HL-60 (cell line): ENCODE measurements at regions not wholly inside any gene's neighbourhood (a gene's known extent, or its start where the extent isn't known, plus 50 kb on each side); places are given as distances from the start of the nearest gene placed in this dataset.

Source experiments
- DNase-seq, 2 experiments: peaks; one replicate each; pipeline ENCODE4 v3.0.0-alpha.2; 2010 to 2020; ENCODE audit warnings: low read depth in 1 of 2, low spot score in 1 of 2
- H3K27ac ChIP-seq: fragments of 250-450 bp; sonication (Bioruptor Pico); replicated peaks from 2 replicates; pipeline ENCODE4 v1.5.1; 2020; ENCODE audit warnings: mild to moderate bottlenecking, moderate library complexity
- H3K27me3 ChIP-seq: fragments of 250-450 bp; sonication (Bioruptor Pico); 2 replicates; pipeline ENCODE4 v1.5.1; 2021; ENCODE audit warnings: mild to moderate bottlenecking, moderate library complexity; ENCODE audit not compliant: insufficient read depth, poor library complexity, severe bottlenecking
- H3K4me3 ChIP-seq: replicated peaks from 2 replicates; pipeline ENCODE4 v1.5.1; 2011; ENCODE audit warnings: mild to moderate bottlenecking, control low read depth, low read length; ENCODE audit not compliant: insufficient read depth
- GABPA ChIP-seq: IDR thresholded peaks from 2 replicates; pipeline ENCODE4 v1.6.1; 2012; ENCODE audit warnings: low read depth
- POLR2AphosphoS5 ChIP-seq: IDR thresholded peaks from 2 replicates; pipeline ENCODE4 v1.6.1; 2012; ENCODE audit warnings: low read depth
- SPI1 ChIP-seq: IDR thresholded peaks from 2 replicates; pipeline ENCODE4 v1.6.1; 2012; ENCODE audit warnings: low read depth, mild to moderate bottlenecking, borderline replicate concordance
- TF ChIP-seq, protein P1 (sequence below): IDR thresholded peaks from 2 replicates; pipeline ENCODE4 v1.6.1; 2012; ENCODE audit warnings: low read depth; ENCODE audit not compliant: insufficient replicate concordance
- TF ChIP-seq, protein P2 (sequence below): IDR thresholded peaks from one replicate; pipeline ENCODE4 v1.5.1; 2011; ENCODE audit warnings: low read length, control low read depth, inconsistent platforms; ENCODE audit not compliant: insufficient read depth

DNA sequence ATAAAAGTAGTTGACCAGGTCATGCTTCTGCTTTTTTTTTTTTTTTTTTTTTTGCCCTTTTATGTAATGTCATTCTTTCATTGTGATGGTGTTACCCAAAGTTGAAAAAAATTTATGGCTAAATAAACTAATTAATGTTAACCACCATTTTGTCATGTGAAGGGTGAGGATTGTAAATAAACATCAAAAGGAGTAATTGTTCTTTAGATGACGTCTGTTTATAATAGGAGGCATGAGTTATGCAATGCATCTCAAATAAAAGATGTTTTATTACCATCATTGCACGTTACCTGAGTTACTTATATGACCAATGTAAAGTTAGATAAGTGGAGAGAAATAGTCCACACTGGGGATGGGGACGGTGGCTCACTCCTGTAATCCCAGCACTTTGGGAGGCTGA is 349.9 kb upstream of the PDE3A start:
- TF ChIP-seq, protein P1, sequence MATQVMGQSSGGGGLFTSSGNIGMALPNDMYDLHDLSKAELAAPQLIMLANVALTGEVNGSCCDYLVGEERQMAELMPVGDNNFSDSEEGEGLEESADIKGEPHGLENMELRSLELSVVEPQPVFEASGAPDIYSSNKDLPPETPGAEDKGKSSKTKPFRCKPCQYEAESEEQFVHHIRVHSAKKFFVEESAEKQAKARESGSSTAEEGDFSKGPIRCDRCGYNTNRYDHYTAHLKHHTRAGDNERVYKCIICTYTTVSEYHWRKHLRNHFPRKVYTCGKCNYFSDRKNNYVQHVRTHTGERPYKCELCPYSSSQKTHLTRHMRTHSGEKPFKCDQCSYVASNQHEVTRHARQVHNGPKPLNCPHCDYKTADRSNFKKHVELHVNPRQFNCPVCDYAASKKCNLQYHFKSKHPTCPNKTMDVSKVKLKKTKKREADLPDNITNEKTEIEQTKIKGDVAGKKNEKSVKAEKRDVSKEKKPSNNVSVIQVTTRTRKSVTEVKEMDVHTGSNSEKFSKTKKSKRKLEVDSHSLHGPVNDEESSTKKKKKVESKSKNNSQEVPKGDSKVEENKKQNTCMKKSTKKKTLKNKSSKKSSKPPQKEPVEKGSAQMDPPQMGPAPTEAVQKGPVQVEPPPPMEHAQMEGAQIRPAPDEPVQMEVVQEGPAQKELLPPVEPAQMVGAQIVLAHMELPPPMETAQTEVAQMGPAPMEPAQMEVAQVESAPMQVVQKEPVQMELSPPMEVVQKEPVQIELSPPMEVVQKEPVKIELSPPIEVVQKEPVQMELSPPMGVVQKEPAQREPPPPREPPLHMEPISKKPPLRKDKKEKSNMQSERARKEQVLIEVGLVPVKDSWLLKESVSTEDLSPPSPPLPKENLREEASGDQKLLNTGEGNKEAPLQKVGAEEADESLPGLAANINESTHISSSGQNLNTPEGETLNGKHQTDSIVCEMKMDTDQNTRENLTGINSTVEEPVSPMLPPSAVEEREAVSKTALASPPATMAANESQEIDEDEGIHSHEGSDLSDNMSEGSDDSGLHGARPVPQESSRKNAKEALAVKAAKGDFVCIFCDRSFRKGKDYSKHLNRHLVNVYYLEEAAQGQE, result no peak
- TF ChIP-seq POLR2AphosphoS5, result no peak
- TF ChIP-seq SPI1, result no peak
- TF ChIP-seq, protein P2, sequence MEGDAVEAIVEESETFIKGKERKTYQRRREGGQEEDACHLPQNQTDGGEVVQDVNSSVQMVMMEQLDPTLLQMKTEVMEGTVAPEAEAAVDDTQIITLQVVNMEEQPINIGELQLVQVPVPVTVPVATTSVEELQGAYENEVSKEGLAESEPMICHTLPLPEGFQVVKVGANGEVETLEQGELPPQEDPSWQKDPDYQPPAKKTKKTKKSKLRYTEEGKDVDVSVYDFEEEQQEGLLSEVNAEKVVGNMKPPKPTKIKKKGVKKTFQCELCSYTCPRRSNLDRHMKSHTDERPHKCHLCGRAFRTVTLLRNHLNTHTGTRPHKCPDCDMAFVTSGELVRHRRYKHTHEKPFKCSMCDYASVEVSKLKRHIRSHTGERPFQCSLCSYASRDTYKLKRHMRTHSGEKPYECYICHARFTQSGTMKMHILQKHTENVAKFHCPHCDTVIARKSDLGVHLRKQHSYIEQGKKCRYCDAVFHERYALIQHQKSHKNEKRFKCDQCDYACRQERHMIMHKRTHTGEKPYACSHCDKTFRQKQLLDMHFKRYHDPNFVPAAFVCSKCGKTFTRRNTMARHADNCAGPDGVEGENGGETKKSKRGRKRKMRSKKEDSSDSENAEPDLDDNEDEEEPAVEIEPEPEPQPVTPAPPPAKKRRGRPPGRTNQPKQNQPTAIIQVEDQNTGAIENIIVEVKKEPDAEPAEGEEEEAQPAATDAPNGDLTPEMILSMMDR, result no peak
- no peak for TF ChIP-seq GABPA
- H3K27me3 ChIP-seq, result no peaks in the 10 kb centered on the region
- no peak overlapping the region for H3K27ac ChIP-seq
- no peak overlapping the region for H3K4me3 ChIP-seq
- no peak for DNase-seq

GRCh38 chr12:20024194-20024593 is 344.1 kb upstream of the PDE3A start:
- no peak for TF ChIP-seq SPI1
- TF ChIP-seq, protein P1, result no peak
- TF ChIP-seq GABPA, result no peak
- TF ChIP-seq, protein P2, result no peak
- TF ChIP-seq POLR2AphosphoS5, result no peak
- no peak overlapping the region for H3K27ac ChIP-seq
- DNase-seq, result no peak
- H3K4me3 ChIP-seq, result no peak overlapping the region
- H3K27me3 ChIP-seq, result no peaks in the 10 kb centered on the region

DNA sequence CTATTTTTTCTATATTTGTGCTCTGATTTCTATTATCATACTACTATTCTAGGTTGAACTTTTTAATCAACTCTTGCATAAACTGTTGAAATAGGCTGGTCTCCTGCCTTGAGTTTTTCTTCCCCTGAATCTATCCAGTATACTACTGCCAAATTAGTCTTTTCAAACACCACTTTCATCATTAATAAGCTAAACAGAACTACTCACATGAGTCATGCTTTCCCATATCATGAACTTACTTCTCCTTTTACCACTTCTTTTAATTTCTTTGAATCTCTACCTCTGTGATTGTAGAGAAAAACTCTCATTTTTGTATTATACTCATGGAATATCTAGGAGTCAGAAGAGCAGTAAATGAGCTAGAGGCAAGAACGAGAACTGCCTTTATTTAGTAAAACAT is 340.3 kb upstream of the PDE3A start:
- DNase-seq, result no peak
- no peaks in the 10 kb centered on the region for H3K27me3 ChIP-seq
- TF ChIP-seq, protein P2, result no peak
- no peak for TF ChIP-seq GABPA

GRCh38 chr12:20030826-20031225 is 337.5 kb upstream of the PDE3A start:
- no peak overlapping the region for H3K4me3 ChIP-seq
- no peaks in the 10 kb centered on the region for H3K27me3 ChIP-seq
- DNase-seq, result no peak
- no peak overlapping the region for H3K27ac ChIP-seq
- TF ChIP-seq GABPA (no peak), SPI1 (no peak), POLR2AphosphoS5 (no peak)
- TF ChIP-seq, protein P2, result no peak
- TF ChIP-seq, protein P1, result no peak

More for the DNA sequence above, 340.3 kb upstream of the PDE3A start:
- H3K4me3 ChIP-seq, result no peak overlapping the region
- no peak overlapping the region for H3K27ac ChIP-seq
